Fibroblast of skin of right quadriceps (primary cell): ENCODE measurements at regions not wholly inside any gene's neighbourhood (a gene's known extent, or its start where the extent isn't known, plus 50 kb on each side); places are given as distances from the start of the nearest gene placed in this dataset.
A peak's percentile ranks its signal among the peaks of the same experiment; 100 is the strongest.

Source experiments
- DNase-seq: peaks from one replicate; pipeline ENCODE4 v3.0.0-alpha.2; 2013

GRCh38 chr2:134103196-134103595, 150.7 kb upstream of the MGAT5 start:
- no peak for DNase-seq

DNA sequence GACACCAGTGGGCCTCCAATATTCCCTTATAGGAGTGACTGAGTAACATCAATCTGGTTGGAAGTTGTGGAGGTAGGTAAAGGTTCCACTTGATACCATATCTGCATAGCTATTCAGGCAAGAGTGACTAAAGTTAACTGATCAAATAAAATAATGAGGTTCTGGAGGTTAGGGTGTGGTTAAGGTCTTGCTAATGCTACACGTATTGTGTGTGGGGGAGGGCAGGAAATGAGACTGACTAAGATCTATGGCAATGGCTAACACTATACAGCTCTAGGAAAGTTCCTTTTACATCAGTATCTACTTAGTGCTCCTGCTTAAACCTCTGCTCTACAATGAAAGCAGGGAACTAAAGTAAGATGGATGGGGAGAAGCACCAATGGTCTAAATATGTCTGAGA, 149.1 kb upstream of the MGAT5 start:
- DNase-seq = no peak

DNA sequence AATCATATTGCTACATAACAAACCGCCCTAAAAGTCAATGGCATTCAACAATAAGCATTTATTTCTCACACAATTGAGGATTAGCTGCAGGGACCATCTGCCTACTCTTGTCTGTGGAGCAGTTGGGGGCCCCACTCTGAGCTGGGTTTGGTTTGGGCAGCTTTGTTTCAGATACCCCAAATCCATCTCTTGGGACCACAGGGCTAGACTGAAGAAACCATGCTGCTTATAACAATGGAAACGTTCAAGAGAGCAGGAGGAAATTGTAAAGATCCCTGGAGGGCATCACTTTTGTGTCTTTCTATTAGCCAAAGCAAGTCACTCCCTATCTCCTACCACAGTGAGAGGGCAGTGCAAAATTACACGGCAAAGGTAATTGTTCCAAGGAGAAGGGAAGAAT, 146.5 kb upstream of the MGAT5 start:
- no peak for DNase-seq

DNA sequence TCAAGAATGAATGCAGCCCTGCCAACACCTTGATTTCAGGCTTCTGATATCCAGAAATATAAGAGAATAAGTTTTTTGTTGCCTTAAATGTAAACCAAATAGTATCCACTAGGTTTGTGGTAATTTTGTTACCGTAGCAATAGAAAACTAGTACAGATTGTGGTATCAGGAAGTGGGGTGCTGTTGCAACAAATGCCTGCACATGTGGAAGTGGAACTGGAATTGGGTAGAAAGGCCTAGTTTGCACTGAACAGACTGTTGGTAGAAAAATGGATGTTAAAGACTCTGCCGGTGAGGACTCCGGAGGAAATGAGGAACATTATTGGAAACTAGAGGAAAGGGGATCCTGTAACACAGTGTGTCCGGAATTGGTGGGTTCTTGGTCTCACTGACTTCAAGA, 145.8 kb upstream of the MGAT5 start:
- no peak for DNase-seq

- DNase-seq = no peak
Measured at GRCh38 chr2:134109246-134109645, 144.6 kb upstream of the MGAT5 start.

GRCh38 chr2:134109725-134110124, 144.1 kb upstream of the MGAT5 start:
- DNase-seq = no peak

DNA sequence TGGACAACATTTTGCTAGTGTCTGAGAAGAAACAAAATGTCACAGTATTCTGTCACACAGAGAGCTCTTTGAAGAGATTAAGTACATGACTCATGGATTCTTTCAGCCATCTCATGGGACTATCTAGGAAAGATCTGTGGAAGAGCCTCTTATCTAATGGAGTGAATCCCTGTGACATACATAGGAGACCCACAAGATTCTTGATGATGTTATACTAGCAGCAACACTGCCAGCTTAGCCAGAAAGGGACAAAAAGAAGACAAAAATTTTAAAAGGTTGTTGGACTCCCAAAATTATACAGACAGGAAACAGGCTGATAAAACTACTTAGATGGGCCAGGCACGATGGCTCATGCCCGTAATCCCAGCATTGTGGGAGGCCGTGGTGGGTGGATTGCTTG, 143.3 kb upstream of the MGAT5 start:
- no peak for DNase-seq

DNA sequence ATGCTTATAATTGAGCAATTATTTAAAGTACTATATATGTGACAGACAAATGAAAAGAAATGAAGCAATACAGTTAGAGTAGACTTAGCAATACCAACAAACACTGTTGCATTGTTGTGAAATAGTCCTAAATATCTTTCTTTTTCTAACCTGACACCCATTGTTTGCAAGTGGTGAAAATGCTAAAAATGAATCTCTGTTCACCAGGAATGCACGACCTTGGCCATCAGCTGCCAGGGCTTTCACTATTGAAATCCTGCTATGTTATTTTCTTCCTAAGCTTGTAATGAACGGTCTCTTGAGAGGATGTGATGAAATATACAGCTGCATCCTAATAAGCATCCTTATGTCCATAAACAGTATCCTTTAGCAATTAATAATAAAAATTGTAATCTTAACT, 136.2 kb upstream of the MGAT5 start:
- DNase-seq = no peak

DNA sequence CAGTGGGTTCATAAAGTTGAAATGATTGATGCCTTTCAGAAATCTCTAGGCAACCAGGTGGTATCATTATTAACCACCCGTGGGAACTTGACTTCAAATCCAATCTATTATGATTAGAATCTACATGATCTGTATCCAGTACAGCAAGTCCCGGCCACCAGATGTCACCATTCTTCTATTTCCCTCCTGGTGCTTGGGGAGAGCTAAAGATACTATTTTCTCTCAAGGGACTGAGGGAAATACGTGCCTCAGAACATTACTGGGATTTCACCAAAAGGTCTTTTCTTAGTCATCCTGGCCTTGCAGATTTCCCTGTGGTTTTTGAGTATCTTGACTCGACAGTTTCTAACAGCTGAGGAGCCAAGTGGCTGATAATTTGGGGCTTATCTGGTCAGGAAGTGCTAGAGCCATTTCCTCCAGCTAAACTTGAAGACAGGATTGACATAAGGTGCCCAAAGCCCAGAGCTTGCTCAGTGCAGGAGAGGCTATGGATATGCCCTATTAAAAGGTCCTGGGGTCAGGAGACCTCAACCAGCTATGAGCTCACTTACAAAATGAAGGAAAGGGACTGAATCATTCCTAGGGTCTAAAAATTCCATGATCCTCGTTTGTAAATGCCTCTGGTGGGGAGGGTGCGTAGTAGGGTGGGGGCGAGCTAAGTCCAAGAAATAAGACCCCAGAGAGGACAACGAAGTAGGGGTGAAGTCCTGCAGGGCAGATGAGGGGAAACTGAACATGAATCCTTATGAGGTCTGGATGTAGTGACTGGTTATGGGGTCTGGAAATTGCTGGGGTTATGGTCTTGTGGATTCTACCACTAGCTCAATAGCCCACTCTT, 135.4 kb upstream of the MGAT5 start:
- DNase-seq = peak; percentile 96

GRCh38 chr2:134119117-134119712, 134.7 kb upstream of the MGAT5 start:
- DNase-seq = no peak

- DNase-seq = peak; percentile 94
Measured at GRCh38 chr2:134119713-134120405, 134.0 kb upstream of the MGAT5 start.

GRCh38 chr2:134120406-134120732, 133.5 kb upstream of the MGAT5 start:
- DNase-seq = no peak

DNA sequence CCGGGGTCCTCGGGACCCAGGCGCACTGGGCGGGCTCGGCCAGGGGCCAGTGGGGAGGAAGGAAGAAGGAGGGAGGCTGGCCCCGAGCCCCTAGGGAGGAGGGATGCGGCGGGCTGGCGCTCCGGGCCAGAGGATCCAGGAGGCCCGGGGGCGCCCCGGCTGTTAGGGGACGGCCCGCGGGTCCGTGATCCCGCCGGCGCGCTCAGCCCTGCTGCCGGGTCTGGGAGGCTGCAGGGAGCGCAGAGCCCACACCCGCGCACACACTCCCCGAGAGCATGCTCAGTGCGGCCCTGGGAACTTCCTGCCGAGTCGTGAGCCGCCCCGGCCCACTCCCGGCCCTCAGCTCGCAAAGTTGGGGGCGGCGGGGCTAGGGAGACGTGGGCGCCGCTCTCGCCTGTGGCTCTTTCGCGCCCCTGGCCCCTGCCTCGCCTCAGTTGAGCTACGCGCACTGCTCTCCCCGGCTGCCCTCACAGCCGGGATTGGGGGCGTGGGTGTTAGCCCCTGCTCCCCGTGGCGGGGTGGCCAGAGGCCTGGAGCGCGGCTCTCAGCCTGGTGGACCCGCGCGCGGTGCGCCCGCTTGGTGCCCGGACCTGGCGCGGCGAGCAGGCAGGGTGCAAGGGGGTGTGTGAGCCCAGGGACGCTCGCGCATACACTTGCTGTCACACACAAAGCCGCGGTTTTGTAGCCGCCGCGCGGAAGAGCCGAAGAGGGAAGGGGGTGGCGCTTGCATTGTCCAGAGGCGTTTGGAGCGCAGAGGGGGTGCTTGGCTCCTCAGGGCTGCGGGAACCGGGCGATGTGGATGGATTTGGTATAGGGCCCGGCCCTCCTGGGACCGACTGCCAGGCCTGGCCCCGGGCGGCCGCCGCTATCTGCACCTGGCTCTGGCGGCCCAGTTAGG, 132.9 kb upstream of the MGAT5 start:
- peak; percentile 65 for DNase-seq

- DNase-seq = no peak
Measured at GRCh38 chr2:134122610-134123009, 131.3 kb upstream of the MGAT5 start.

- no peak for DNase-seq
Measured at GRCh38 chr2:134123332-134123731, 130.5 kb upstream of the MGAT5 start.

DNA sequence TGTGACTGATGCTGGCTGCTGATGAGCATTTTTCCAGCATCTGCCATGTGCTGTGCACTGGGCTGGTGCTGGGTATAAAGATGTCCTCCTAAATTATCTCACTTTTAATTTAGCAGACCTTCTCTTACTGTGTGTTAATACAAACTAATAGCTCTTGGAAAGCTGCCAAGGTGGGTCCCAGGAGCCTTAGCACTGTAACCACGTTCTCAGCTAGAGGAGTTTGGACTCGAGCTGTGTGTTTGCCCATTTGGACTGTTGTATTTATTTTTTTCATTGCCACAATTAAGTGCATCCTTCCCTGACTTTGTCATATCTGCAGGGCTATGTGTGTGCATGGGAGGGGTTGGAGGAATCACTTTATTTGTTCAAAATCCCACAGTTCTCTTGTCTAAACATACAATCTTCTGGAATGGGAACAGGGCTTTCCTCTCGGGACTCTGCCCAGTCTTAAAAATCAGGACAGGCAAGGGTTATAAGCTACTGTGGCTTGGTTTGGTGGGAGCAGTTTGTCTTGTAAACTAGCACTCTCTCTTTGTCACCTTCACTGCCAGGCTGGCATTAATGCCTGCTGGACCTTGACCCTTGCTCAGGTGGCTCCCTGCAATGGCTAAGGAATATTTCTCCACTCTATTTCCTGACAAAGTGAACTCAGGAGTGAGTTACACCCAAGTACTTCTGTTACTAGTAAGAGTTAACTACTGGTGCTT, 129.7 kb upstream of the MGAT5 start:
- DNase-seq = peak; percentile 35

DNA sequence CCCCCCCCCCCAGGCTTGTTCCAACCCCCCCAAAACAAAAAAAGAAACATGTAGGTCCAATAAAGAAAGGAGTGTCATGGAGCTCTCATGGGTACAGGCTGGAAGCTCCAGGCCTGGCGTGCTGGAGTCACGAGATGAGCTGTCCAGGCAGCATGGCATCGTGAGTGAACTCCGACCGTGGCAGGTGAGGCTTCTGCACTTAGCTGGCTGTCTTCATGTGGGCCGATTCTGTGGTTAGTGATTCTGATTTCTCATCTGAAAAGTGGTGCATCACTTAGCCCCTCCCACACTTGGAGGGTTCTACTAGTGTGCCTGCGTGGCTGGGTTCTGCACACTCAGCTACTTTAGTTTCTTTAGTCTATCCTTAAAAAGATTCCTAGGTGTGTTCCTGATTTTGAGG, 126.4 kb upstream of the MGAT5 start:
- DNase-seq = no peak

- no peak for DNase-seq
Measured at GRCh38 chr2:134128746-134129145, 125.1 kb upstream of the MGAT5 start.

GRCh38 chr2:134129900-134130537, 123.9 kb upstream of the MGAT5 start:
- no peak for DNase-seq

DNA sequence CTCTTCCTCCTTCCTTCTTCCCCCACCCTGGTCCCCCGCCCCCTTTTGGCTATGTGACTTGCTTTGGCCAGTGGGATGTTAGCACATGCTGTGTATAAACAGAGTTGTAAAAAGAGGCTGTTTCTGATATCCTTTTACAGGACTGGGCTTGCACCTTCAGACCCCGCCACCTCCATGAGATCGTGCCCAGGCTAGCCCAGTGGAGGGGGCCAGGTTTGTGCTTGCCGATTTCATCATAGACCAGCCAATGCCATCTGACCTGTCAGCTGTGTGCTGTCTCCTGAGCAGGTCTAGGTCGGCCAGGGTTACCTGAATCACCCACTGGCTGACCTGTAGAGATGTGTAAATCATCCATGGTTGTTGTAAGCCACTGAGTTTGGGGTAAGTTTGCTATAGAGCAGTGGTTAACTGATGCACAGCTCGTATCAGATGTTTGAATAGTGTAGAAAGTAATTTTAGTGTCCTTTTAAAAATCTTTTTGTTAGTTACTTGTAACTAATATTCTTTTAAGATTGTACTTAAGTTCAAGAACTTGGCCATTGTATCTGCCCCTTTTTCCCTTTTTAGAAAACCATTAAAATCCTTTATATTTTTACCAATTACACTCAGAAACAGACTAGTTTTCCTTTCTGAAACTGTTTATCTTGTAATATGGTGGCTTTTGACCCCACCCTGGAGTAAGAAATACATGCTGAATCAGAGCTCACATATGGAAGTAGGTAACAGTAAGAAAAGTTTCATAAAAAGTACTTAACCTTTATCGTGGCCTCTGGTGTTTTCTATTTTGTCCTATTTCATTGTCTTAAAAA, 122.0 kb upstream of the MGAT5 start:
- DNase-seq = no peak

GRCh38 chr2:134132490-134132857, 121.4 kb upstream of the MGAT5 start:
- no peak for DNase-seq
